ENCODE measurements at regions not wholly inside any gene's neighbourhood (a gene's known extent, or its start where the extent isn't known, plus 50 kb on each side); places are given as distances from the start of the nearest gene placed in this dataset.
"Not testable (repeated sequence)": the region's sequence is repeated elsewhere in the genome, so short reads cannot be mapped to it uniquely, and the experiment has no call there.

DNA sequence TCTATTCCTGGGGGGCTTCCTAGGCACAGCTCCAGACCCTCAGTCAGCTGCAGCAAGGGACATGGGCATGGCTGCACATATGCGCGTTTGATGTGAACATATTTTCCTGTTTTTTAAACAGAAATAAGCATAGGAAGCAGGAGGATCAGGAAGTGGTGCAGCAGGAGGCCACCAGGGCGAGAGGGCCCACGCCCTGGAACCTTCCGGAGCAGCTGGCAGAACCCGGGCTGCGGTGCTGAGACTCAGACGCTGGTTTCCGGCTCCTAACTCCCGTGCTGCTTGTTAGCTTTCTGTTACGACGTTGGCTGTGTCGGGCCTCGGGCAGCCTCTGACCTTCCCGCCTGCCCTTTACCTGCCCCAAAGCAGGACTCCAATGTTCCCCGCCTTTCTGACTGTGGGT lies 5399.5 kb upstream of the TPTE start:
- not testable (repeated sequence) for TF ChIP-seq POLR2A (IDR thresholded peaks at IDR 0.05)
- TF ChIP-seq, protein P1, sequence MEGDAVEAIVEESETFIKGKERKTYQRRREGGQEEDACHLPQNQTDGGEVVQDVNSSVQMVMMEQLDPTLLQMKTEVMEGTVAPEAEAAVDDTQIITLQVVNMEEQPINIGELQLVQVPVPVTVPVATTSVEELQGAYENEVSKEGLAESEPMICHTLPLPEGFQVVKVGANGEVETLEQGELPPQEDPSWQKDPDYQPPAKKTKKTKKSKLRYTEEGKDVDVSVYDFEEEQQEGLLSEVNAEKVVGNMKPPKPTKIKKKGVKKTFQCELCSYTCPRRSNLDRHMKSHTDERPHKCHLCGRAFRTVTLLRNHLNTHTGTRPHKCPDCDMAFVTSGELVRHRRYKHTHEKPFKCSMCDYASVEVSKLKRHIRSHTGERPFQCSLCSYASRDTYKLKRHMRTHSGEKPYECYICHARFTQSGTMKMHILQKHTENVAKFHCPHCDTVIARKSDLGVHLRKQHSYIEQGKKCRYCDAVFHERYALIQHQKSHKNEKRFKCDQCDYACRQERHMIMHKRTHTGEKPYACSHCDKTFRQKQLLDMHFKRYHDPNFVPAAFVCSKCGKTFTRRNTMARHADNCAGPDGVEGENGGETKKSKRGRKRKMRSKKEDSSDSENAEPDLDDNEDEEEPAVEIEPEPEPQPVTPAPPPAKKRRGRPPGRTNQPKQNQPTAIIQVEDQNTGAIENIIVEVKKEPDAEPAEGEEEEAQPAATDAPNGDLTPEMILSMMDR (IDR thresholded peaks at IDR 0.05), result not testable (repeated sequence)

All from right lobe of liver (tissue), 4 donors.